Endodermal cell (in vitro differentiated cells): ENCODE measurements at regions not wholly inside any gene's neighbourhood (a gene's known extent, or its start where the extent isn't known, plus 50 kb on each side); places are given as distances from the start of the nearest gene placed in this dataset.

Source experiments
- DNase-seq: peaks from one replicate; pipeline ENCODE4 v3.0.0-alpha.2; 2017
- H3K27ac ChIP-seq: 2 replicates; pipeline ENCODE4 v1.5.1; 2013; ENCODE audit warnings: mild to moderate bottlenecking, low read depth, low read length, moderate library complexity
- H3K27me3 ChIP-seq: 2 replicates; pipeline ENCODE4 v1.6.1; 2013; ENCODE audit warnings: mild to moderate bottlenecking, low read length, moderate library complexity; ENCODE audit not compliant: insufficient read depth, control insufficient read depth, poor library complexity, severe bottlenecking
- H3K36me3 ChIP-seq: 2 replicates; pipeline ENCODE4 v1.7.0; 2013; ENCODE audit warnings: mild to moderate bottlenecking, low read length, moderate library complexity; ENCODE audit not compliant: control insufficient read depth, insufficient read depth
- H3K4me1 ChIP-seq: one replicate; pipeline ENCODE4 v1.7.0; 2013; ENCODE audit warnings: low read length; ENCODE audit not compliant: control insufficient read depth, insufficient read depth
- H3K4me3 ChIP-seq: 2 replicates; pipeline ENCODE4 v1.5.1; 2013; ENCODE audit warnings: mild to moderate bottlenecking, low read length, moderate library complexity
- H3K9ac ChIP-seq: 2 replicates; pipeline ENCODE4 v1.6.1; 2013; ENCODE audit warnings: mild to moderate bottlenecking, low read length, moderate library complexity; ENCODE audit not compliant: poor library complexity, severe bottlenecking; ENCODE audit errors: extremely low read depth
- H3K9me3 ChIP-seq: 2 replicates; pipeline ENCODE4 v1.6.1; 2013; ENCODE audit warnings: mild to moderate bottlenecking, low read length, moderate library complexity; ENCODE audit not compliant: control insufficient read depth
- H3K27ac Mint-ChIP-seq: 2 replicates; pipeline ENCODE4 v1.8.0; 2020; ENCODE audit warnings: mixed read lengths
- H3K27me3 Mint-ChIP-seq: 2 replicates; pipeline ENCODE4 v1.8.0; 2021; ENCODE audit warnings: mild to moderate bottlenecking, mixed read lengths; ENCODE audit not compliant: insufficient read depth
- H3K36me3 Mint-ChIP-seq: 2 replicates; pipeline ENCODE4 v1.8.0; 2020; ENCODE audit warnings: low read depth, mixed read lengths
- H3K4me1 Mint-ChIP-seq: 2 replicates; pipeline ENCODE4 v1.8.0; 2020; ENCODE audit warnings: mixed read lengths
- H3K4me3 Mint-ChIP-seq: 2 replicates; pipeline ENCODE4 v1.8.0; 2020; ENCODE audit warnings: mild to moderate bottlenecking, moderate library complexity, mixed read lengths
- H3K9me3 Mint-ChIP-seq: 2 replicates; pipeline ENCODE4 v1.8.0; 2020; ENCODE audit warnings: mild to moderate bottlenecking, mixed read lengths
- WGBS, 2 experiments: methylation state at CpG; one replicate each; pipeline versions ENCODE4 v1.1.5 to v1.1.7; 2013; ENCODE audit warnings: missing lambda C conversion rate in 2 of 2, mixed read lengths in 1 of 2; ENCODE audit not compliant: insufficient coverage in 1 of 2, insufficient read length in 1 of 2; 5-methylcytosine and 5-hydroxymethylcytosine counted together
- TF ChIP-seq, protein P1 (sequence below): fragments of 200-600 bp; sonication (generic); conservative IDR thresholded peaks from 2 replicates; pipeline ENCODE4 v1.5.0; 2021; ENCODE audit warnings: antibody characterized with exemption, mild to moderate bottlenecking

DNA sequence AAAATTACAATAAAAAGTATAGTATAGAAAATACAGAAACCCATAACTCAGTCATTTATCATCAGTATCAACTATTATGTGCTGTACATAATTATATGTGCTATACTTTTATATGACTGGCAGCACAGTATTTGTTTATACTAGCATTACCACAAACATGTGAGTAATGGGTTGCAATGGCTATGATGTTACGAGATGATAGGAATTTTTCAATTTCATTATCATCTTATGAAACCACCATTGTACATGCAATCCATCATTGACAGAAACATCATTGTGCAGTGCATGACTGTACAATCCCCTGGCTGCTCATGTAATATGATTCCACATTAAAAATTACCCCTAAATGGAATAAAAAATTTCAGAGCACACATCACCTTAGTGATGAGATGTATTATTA lies 55.7 kb upstream of the TMEM229A start:
- no peaks in the 10 kb centered on the region for H3K36me3 ChIP-seq
- Mint-ChIP-seq H3K4me3 (no peak overlapping the region), H3K27ac (no peak overlapping the region), H3K9me3 (no peaks in the 10 kb centered on the region), H3K27me3 (no peaks in the 10 kb centered on the region), H3K36me3 (no peaks in the 10 kb centered on the region), H3K4me1 (no peaks in the 10 kb centered on the region)
- no peak overlapping the region for H3K4me3 ChIP-seq
- 90% methylated on average over 1 of the region's 1 CpG; no CpG with 5 or more reads in 1 of the 2 experiments for WGBS, 2 experiments
- no peak for DNase-seq
- no peaks in the 10 kb centered on the region for H3K9me3 ChIP-seq
- no peaks in the 10 kb centered on the region for H3K4me1 ChIP-seq
- H3K9ac ChIP-seq: no peak overlapping the region
- H3K27ac ChIP-seq: no peak overlapping the region
- TF ChIP-seq, protein P1, sequence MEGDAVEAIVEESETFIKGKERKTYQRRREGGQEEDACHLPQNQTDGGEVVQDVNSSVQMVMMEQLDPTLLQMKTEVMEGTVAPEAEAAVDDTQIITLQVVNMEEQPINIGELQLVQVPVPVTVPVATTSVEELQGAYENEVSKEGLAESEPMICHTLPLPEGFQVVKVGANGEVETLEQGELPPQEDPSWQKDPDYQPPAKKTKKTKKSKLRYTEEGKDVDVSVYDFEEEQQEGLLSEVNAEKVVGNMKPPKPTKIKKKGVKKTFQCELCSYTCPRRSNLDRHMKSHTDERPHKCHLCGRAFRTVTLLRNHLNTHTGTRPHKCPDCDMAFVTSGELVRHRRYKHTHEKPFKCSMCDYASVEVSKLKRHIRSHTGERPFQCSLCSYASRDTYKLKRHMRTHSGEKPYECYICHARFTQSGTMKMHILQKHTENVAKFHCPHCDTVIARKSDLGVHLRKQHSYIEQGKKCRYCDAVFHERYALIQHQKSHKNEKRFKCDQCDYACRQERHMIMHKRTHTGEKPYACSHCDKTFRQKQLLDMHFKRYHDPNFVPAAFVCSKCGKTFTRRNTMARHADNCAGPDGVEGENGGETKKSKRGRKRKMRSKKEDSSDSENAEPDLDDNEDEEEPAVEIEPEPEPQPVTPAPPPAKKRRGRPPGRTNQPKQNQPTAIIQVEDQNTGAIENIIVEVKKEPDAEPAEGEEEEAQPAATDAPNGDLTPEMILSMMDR: no peak
- H3K27me3 ChIP-seq: no peaks in the 10 kb centered on the region

DNA sequence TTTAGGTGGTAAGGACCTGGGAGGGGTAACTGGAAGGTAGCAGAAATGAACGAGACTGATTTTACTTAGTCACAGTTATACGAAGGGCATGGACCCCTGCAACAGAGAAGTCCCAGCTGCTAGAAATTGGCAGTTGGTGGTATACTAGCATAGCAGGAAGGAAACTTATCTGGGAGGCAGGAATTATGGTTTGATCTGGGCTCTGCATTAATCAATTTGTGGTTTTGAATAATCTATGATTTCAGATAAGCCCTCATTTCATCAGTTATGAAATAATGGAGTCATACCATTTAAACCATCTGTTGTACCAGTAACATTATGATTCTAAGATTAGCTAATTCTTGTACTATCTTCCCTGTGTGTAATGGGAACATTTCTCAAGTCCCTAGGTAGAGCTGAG lies 54.0 kb upstream of the TMEM229A start:
- Mint-ChIP-seq H3K4me1 (no peaks in the 10 kb centered on the region), H3K27ac (no peak overlapping the region), H3K4me3 (no peak overlapping the region), H3K27me3 (no peaks in the 10 kb centered on the region), H3K36me3 (no peaks in the 10 kb centered on the region), H3K9me3 (no peaks in the 10 kb centered on the region)
- 96 to 97% methylated on average over 2 of the region's 2 CpGs for WGBS, 2 experiments
- TF ChIP-seq, protein P1: no peak
- Histone ChIP-seq H3K9ac (no peak overlapping the region), H3K4me3 (no peak overlapping the region), H3K27me3 (no peaks in the 10 kb centered on the region), H3K27ac (no peak overlapping the region), H3K9me3 (no peaks in the 10 kb centered on the region), H3K36me3 (no peaks in the 10 kb centered on the region), H3K4me1 (no peaks in the 10 kb centered on the region)
- no peak for DNase-seq

DNA sequence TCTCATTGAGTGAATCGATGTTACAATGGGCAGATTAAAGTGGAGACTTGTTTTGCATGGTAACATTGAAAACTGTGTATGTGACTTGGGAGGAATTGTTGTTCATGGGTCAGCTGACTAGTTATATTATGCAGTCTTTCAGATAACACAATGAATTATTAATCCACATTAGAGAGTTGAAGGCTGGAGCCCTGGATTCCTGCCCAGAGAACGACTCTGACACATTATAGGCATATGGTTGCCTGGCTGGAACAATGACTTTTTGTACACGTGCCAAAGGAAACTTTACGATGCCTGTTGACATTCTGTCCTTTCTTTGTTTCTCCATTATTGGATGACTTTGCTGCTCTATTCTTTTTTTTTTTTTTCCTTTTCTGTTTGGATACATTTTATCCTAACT lies 52.3 kb upstream of the TMEM229A start:
- no peaks in the 10 kb centered on the region for H3K9me3 Mint-ChIP-seq
- H3K27me3 Mint-ChIP-seq: no peaks in the 10 kb centered on the region
- H3K4me3 Mint-ChIP-seq: no peak overlapping the region
- H3K36me3 ChIP-seq: no peaks in the 10 kb centered on the region
- no peaks in the 10 kb centered on the region for H3K27me3 ChIP-seq
- no peaks in the 10 kb centered on the region for H3K4me1 Mint-ChIP-seq
- H3K27ac ChIP-seq: no peak overlapping the region
- H3K9ac ChIP-seq: no peak overlapping the region
- no peaks in the 10 kb centered on the region for H3K9me3 ChIP-seq
- WGBS, 2 experiments: 93% methylated on average over 2 to 4 of the region's 4 CpGs
- H3K27ac Mint-ChIP-seq: no peak overlapping the region
- no peak overlapping the region for H3K4me3 ChIP-seq
- TF ChIP-seq, protein P1: no peak
- no peaks in the 10 kb centered on the region for H3K4me1 ChIP-seq
- H3K36me3 Mint-ChIP-seq: no peaks in the 10 kb centered on the region
- DNase-seq: no peak
